HepG2 (cell line): ENCODE measurements at regions not wholly inside any gene's neighbourhood (a gene's known extent, or its start where the extent isn't known, plus 50 kb on each side); places are given as distances from the start of the nearest gene placed in this dataset.

Source experiments
- ATAC-seq: fragments of 200-7000 bp; cut with Tn5 transposase; 3 replicates; pipeline ENCODE4 v1.9.1; 2020; ENCODE audit warnings: mild to moderate bottlenecking, moderate library complexity
- BruUV-seq: library from RNA; stranded (reverse); fragments of 400-500 nt; replicated peaks from 2 replicates; lab custom pipeline; 2021; lab: Mats Ljungman, UMichigan
- CTCF ChIA-PET: fragments of 300-600 bp; formaldehyde crosslinking; extraction: SDS; loops from one replicate; lab custom pipeline; 2021; ENCODE audit warnings: low total read pairs, inconsistent platforms, low intra/inter-chr PET ratio; lab: Yijun Ruan, JAX
- POLR2A ChIA-PET: fragments of 350-600 bp; sonication (Branson Sonifier 250); formaldehyde crosslinking; loops from one replicate; lab custom pipeline; 2020; ENCODE audit warnings: antibody characterized with exemption, inconsistent platforms; lab: Yijun Ruan, JAX
- DNase-seq: peaks from one replicate; pipeline ENCODE4 v3.0.0-alpha.2; 2015; ENCODE audit warnings: low spot score
- FAIRE-seq: peaks from 3 replicates; lab custom pipeline; 2011; peaks lifted over from hg19 to GRCh38; lab: Jason Lieb, UNC
- H2AFZ ChIP-seq: one replicate; pipeline ENCODE4 v1.6.1; 2011; ENCODE audit warnings: low read length, inconsistent platforms
- H3K27ac ChIP-seq: fragments of 300-600 bp; 3 replicates; pipeline ENCODE4 v1.8.0; 2011; ENCODE audit warnings: mixed run types, mild to moderate bottlenecking, mixed read lengths, low read length, inconsistent platforms; ENCODE audit not compliant: insufficient read depth; ENCODE audit errors: extremely low read length
- H3K27me3 ChIP-seq, 2 experiments: fragments of 200-600 bp in 1 of 2; 2 replicates in 1 of 2; 3 replicates in 1 of 2; pipeline versions ENCODE4 v1.6.0 to v1.8.0; 2011; ENCODE audit warnings: low read length in 2 of 2, mild to moderate bottlenecking in 2 of 2, moderate library complexity in 2 of 2, inconsistent platforms in 1 of 2; ENCODE audit not compliant: insufficient read depth in 2 of 2, control insufficient read depth in 1 of 2
- H3K36me3 ChIP-seq, 2 experiments: fragments of 200-600 bp in 1 of 2; replicated peaks in 1 of 2; 2 replicates in 1 of 2; 3 replicates in 1 of 2; pipeline versions ENCODE4 v1.5.1 to v1.8.0; 2011; ENCODE audit warnings: low read length in 2 of 2, inconsistent platforms in 1 of 2; ENCODE audit not compliant: insufficient read depth in 2 of 2, control insufficient read depth in 1 of 2
- H3K4me1 ChIP-seq: 2 replicates; pipeline ENCODE4 v1.5.1; 2012; ENCODE audit warnings: low read length, inconsistent platforms; ENCODE audit not compliant: insufficient read depth
- H3K4me2 ChIP-seq: 2 replicates; pipeline ENCODE4 v1.6.0; 2011; ENCODE audit warnings: low read depth, low read length, inconsistent platforms
- H3K4me3 ChIP-seq, 3 experiments: fragments of 200-600 bp in 1 of 3; sonication (generic), shearing (Covaris generic) in 1 of 3; replicated peaks in 1 of 3; 2 replicates each; pipeline ENCODE4 v1.5.1; 2011 to 2016; ENCODE audit warnings: low read length in 3 of 3, inconsistent platforms in 2 of 3, low read depth in 2 of 3, mild to moderate bottlenecking in 2 of 3, control low read depth in 1 of 3, mixed read lengths in 1 of 3; ENCODE audit not compliant: insufficient read depth in 1 of 3
- H3K79me2 ChIP-seq: one replicate; pipeline ENCODE4 v1.6.1; 2011; ENCODE audit warnings: low read length, inconsistent platforms; ENCODE audit not compliant: insufficient read depth
- H3K9ac ChIP-seq: 2 replicates; pipeline ENCODE4 v1.6.0; 2011; ENCODE audit warnings: mild to moderate bottlenecking, low read depth, low read length, inconsistent platforms; ENCODE audit not compliant: insufficient read depth
- H3K9me3 ChIP-seq: 2 replicates; pipeline ENCODE4 v1.5.1; 2012; ENCODE audit warnings: mild to moderate bottlenecking, low read length
- H4K20me1 ChIP-seq: 2 replicates; pipeline ENCODE4 v1.6.0; 2011; ENCODE audit warnings: inconsistent platforms, mild to moderate bottlenecking, low read length, moderate library complexity; ENCODE audit not compliant: insufficient read depth
- NR2C2 ChIP-seq: sonication (generic); formaldehyde crosslinking; IDR thresholded peaks from 2 replicates; pipeline ENCODE4 v1.4.0; 2020; ENCODE audit warnings: missing genetic modification reagents, mild to moderate bottlenecking, moderate library complexity, borderline replicate concordance
- SNAPC5 ChIP-seq: sonication (generic); formaldehyde crosslinking; IDR thresholded peaks from 2 replicates; pipeline ENCODE4 v1.8.1; 2023; ENCODE audit warnings: mild to moderate bottlenecking, missing genetic modification reagents, borderline replicate concordance
- ZBTB10 ChIP-seq: sonication (generic); formaldehyde crosslinking; IDR thresholded peaks from 2 replicates; pipeline ENCODE4 v1.4.0; 2020; ENCODE audit warnings: missing genetic modification reagents, borderline replicate concordance
- ZBTB43 ChIP-seq: sonication (generic); formaldehyde crosslinking; conservative IDR thresholded peaks from 2 replicates; pipeline ENCODE4 v1.4.0; 2020; ENCODE audit warnings: missing genetic modification reagents
- ZNF10 ChIP-seq: sonication (generic); formaldehyde crosslinking; IDR thresholded peaks from 2 replicates; pipeline ENCODE4 v1.4.0; 2020; ENCODE audit warnings: mild to moderate bottlenecking, low read depth, missing genetic modification reagents, borderline replicate concordance
- ZSCAN21 ChIP-seq: sonication (generic); formaldehyde crosslinking; IDR thresholded peaks from 2 replicates; pipeline ENCODE4 v1.8.0; 2022; ENCODE audit warnings: mild to moderate bottlenecking, missing genetic modification reagents, moderate library complexity, borderline replicate concordance
- WGBS: methylation state at CpG from one replicate; pipeline ENCODE4 v1.1.6; 2017; ENCODE audit warnings: low lambda C conversion rate; 5-methylcytosine and 5-hydroxymethylcytosine counted together
- in situ Hi-C: cut with HindIII; loops from 2 replicates; pipeline ENCODE4 v1.10.0; 2017; ENCODE audit warnings: low pct_unique_long_range_greater_than_20kb; ENCODE audit not compliant: extremely low pct_ligation_motif_present
- intact Hi-C: fragments of 100-400 bp; cut with micrococcal nuclease; formaldehyde crosslinking; loops from one replicate; pipeline ENCODE4 v1.10.0; 2022; ENCODE audit not compliant: unreplicated experiment

- no TSS peak for BruUV-seq
- Histone ChIP-seq H3K4me1 (no peaks in the 10 kb centered on the region), H3K27ac (no peak overlapping the region), H3K4me2 (no peak overlapping the region), H3K9me3 (peaks cover 93% of the 10 kb centered on the region), H3K79me2 (no peaks in the 10 kb centered on the region), H4K20me1 (no peaks in the 10 kb centered on the region), H2AFZ (no peak overlapping the region), H3K9ac (no peak overlapping the region), H3K36me3 (no peaks in the 10 kb centered on the region), H3K27me3 (no peaks in the 10 kb centered on the region), H3K4me3 (no peak overlapping the region)
- TF ChIP-seq ZSCAN21 (CRISPR knock-in tag) (no peak), ZBTB43 (CRISPR knock-in tag) (no peak), NR2C2 (CRISPR knock-in tag) (no peak), ZNF10 (no peak), SNAPC5 (CRISPR knock-in tag) (no peak), ZBTB10 (CRISPR knock-in tag) (no peak)
- intact Hi-C loops, result no loop called here
- in situ Hi-C loops, result no loop called here
- no peak for ATAC-seq
- no peak for DNase-seq
- CTCF ChIA-PET, result no interaction called here
- no peak for FAIRE-seq
- 2% methylated on average over 4 of the region's 4 CpGs for WGBS
- POLR2A ChIA-PET, result no interaction called here
Measured at GRCh38 chr21:27818847-27819246, 852.0 kb upstream of the ADAMTS5 start.
